ENCODE measurements at regions not wholly inside any gene's neighbourhood (a gene's known extent, or its start where the extent isn't known, plus 50 kb on each side); places are given as distances from the start of the nearest gene placed in this dataset.
A peak's percentile ranks its signal among the peaks of the same experiment; 100 is the strongest.

DNA sequence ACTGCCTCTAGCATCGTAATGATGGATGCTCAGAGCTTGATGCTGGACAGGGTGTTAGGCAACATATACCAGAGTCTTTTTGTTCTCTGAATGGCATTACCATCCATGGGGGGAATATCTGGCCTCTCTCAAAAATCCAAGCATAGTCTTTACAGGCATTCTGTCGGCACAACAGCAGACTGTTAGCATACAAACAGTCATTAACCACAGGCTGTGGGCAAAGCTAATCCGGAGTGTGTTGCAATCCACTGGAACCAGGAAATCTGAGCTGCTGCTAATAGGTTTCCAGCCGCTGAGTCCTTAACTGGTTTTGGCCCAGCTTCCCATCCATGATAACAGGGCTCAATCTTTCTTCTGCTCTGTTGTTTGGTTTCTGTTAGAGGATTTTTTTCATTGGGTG is 371.9 kb downstream of the HS3ST3B1 start:
- ATAC-seq = peak; percentile 58; the same call in 2 of the 3 replicates
- TF ChIP-seq ZNF644 (CRISPR knock-in tag; IDR thresholded peaks at IDR 0.05; ENCODE audit: low read depth) = no peak
- no peak for TF ChIP-seq RBFOX2 (IDR thresholded peaks at IDR 0.05; ENCODE audit: low read depth, low read length)
- TF ChIP-seq CEBPB (IDR thresholded peaks at IDR 0.05; ENCODE audit: borderline replicate concordance, low read depth, low read length) = peak; percentile 92
- no peak for TF ChIP-seq ARNT (IDR thresholded peaks at IDR 0.05)
- TF ChIP-seq PHF20 (CRISPR knock-in tag; IDR thresholded peaks at IDR 0.05) = no peak
- TF ChIP-seq ZNF124 (CRISPR knock-in tag; IDR thresholded peaks at IDR 0.05) = no peak
- peak; percentile 51 for TF ChIP-seq CEBPG (CRISPR knock-in tag; IDR thresholded peaks at IDR 0.05)
- TF ChIP-seq ZFP1 (CRISPR knock-in tag; IDR thresholded peaks at IDR 0.05) = no peak
- no peak for TF ChIP-seq ATF1 (CRISPR knock-in tag; IDR thresholded peaks at IDR 0.05)
- TF ChIP-seq ZNF563 (CRISPR knock-in tag; IDR thresholded peaks at IDR 0.05) = no peak
- 32% methylated on average over 3 of the region's 4 CpGs for WGBS (ENCODE audit: low lambda C conversion rate)
- H3K79me2 ChIP-seq (ENCODE audit: insufficient read depth, low read length) = no peaks in the 10 kb centered on the region
- H3K9me3 ChIP-seq (ENCODE audit: low read length) = no peaks in the 10 kb centered on the region
- H3K4me3 ChIP-seq (replicated peaks in 1 of 3; ENCODE audit: insufficient read depth in 1 of 3, low read depth in 2 of 3, low read length in 3 of 3) = no peak overlapping the region
- in situ Hi-C loops (cut with HindIII; ENCODE audit: extremely low pct_ligation_motif_present, low pct_unique_long_range_greater_than_20kb) = no loop called here
- peak; percentile 5 for DNase-seq (ENCODE audit: low spot score)
- H3K9ac ChIP-seq (ENCODE audit: insufficient read depth, low read depth, low read length) = no peak overlapping the region
- intact Hi-C loops (cut with micrococcal nuclease; ENCODE audit: unreplicated experiment) = no loop called here
- no peaks in the 10 kb centered on the region for H3K4me1 ChIP-seq (ENCODE audit: insufficient read depth, low read length)
- no peak overlapping the region for H3K4me2 ChIP-seq (ENCODE audit: low read depth, low read length)
- POLR2A ChIA-PET = no interaction called here
- no TSS peak for BruUV-seq (replicated peaks)
- no peak overlapping the region for H2AFZ ChIP-seq (ENCODE audit: low read length)
- no peaks in the 10 kb centered on the region for H4K20me1 ChIP-seq (ENCODE audit: insufficient read depth, low read length)
- H3K27ac ChIP-seq (ENCODE audit: extremely low read length, insufficient read depth, low read length) = no peak overlapping the region
- H3K36me3 ChIP-seq (replicated peaks in 1 of 2; ENCODE audit: control insufficient read depth in 1 of 2, insufficient read depth in 2 of 2, low read length in 2 of 2) = no peaks in the 10 kb centered on the region
- no peak for FAIRE-seq
- no peaks in the 10 kb centered on the region for H3K27me3 ChIP-seq (ENCODE audit: control insufficient read depth in 1 of 2, insufficient read depth in 2 of 2, low read length in 2 of 2)
- CTCF ChIA-PET (ENCODE audit: low intra/inter-chr PET ratio, low total read pairs) = no interaction called here

DNA sequence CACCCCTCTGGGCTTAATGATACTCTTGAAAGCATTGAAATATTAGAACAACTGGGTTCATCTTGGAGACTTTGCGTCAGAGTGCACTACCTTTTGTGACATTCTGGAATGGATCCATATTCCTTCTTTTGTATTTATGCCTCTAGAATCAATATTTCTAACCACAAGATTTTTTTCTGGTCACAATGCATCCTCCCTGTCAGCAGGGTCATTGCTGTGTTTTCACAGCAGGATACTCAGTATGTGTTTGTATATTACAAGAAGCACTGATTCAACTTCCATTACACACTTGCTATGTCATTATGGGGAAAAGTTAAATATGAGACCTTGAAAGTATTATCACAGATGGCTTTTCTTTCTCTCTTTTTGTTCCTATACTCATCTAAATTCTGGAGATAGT is 370.0 kb downstream of the HS3ST3B1 start:
- BruUV-seq (replicated peaks) = no TSS peak
- H3K4me3 ChIP-seq (replicated peaks in 1 of 3; ENCODE audit: insufficient read depth in 1 of 3, low read depth in 2 of 3, low read length in 3 of 3) = no peak overlapping the region
- no peaks in the 10 kb centered on the region for H3K4me1 ChIP-seq (ENCODE audit: insufficient read depth, low read length)
- no peaks in the 10 kb centered on the region for H3K9me3 ChIP-seq (ENCODE audit: low read length)
- DNase-seq (ENCODE audit: low spot score) (no peak), FAIRE-seq (no peak), ATAC-seq (no peak)
- no peak overlapping the region for H3K27ac ChIP-seq (ENCODE audit: extremely low read length, insufficient read depth, low read length)
- no peak overlapping the region for H3K9ac ChIP-seq (ENCODE audit: insufficient read depth, low read depth, low read length)
- intact Hi-C loops (cut with micrococcal nuclease; ENCODE audit: unreplicated experiment) (no loop called here), in situ Hi-C loops (cut with HindIII; ENCODE audit: extremely low pct_ligation_motif_present, low pct_unique_long_range_greater_than_20kb) (no loop called here)
- no peak overlapping the region for H2AFZ ChIP-seq (ENCODE audit: low read length)
- no peaks in the 10 kb centered on the region for H3K36me3 ChIP-seq (replicated peaks in 1 of 2; ENCODE audit: control insufficient read depth in 1 of 2, insufficient read depth in 2 of 2, low read length in 2 of 2)
- H3K4me2 ChIP-seq (ENCODE audit: low read depth, low read length) = no peak overlapping the region
- ChIA-PET POLR2A (no interaction called here), CTCF (ENCODE audit: low intra/inter-chr PET ratio, low total read pairs) (no interaction called here)
- H4K20me1 ChIP-seq (ENCODE audit: insufficient read depth, low read length) = no peaks in the 10 kb centered on the region
- H3K27me3 ChIP-seq (ENCODE audit: control insufficient read depth in 1 of 2, insufficient read depth in 2 of 2, low read length in 2 of 2) = no peaks in the 10 kb centered on the region
- WGBS (ENCODE audit: low lambda C conversion rate) = 76% methylated on average over 1 of the region's 1 CpG
- no peaks in the 10 kb centered on the region for H3K79me2 ChIP-seq (ENCODE audit: insufficient read depth, low read length)
- TF ChIP-seq, protein P1, sequence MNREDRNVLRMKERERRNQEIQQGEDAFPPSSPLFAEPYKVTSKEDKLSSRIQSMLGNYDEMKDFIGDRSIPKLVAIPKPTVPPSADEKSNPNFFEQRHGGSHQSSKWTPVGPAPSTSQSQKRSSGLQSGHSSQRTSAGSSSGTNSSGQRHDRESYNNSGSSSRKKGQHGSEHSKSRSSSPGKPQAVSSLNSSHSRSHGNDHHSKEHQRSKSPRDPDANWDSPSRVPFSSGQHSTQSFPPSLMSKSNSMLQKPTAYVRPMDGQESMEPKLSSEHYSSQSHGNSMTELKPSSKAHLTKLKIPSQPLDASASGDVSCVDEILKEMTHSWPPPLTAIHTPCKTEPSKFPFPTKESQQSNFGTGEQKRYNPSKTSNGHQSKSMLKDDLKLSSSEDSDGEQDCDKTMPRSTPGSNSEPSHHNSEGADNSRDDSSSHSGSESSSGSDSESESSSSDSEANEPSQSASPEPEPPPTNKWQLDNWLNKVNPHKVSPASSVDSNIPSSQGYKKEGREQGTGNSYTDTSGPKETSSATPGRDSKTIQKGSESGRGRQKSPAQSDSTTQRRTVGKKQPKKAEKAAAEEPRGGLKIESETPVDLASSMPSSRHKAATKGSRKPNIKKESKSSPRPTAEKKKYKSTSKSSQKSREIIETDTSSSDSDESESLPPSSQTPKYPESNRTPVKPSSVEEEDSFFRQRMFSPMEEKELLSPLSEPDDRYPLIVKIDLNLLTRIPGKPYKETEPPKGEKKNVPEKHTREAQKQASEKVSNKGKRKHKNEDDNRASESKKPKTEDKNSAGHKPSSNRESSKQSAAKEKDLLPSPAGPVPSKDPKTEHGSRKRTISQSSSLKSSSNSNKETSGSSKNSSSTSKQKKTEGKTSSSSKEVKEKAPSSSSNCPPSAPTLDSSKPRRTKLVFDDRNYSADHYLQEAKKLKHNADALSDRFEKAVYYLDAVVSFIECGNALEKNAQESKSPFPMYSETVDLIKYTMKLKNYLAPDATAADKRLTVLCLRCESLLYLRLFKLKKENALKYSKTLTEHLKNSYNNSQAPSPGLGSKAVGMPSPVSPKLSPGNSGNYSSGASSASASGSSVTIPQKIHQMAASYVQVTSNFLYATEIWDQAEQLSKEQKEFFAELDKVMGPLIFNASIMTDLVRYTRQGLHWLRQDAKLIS (CRISPR knock-in tag; IDR thresholded peaks at IDR 0.05) = no peak
- no peak for TF ChIP-seq KLF13 (CRISPR knock-in tag; IDR thresholded peaks at IDR 0.05)
- TF ChIP-seq BCL6 (CRISPR knock-in tag; IDR thresholded peaks at IDR 0.05) = no peak
- no peak for TF ChIP-seq ZMYM4 (CRISPR knock-in tag; IDR thresholded peaks at IDR 0.05)
- TF ChIP-seq, protein P2, sequence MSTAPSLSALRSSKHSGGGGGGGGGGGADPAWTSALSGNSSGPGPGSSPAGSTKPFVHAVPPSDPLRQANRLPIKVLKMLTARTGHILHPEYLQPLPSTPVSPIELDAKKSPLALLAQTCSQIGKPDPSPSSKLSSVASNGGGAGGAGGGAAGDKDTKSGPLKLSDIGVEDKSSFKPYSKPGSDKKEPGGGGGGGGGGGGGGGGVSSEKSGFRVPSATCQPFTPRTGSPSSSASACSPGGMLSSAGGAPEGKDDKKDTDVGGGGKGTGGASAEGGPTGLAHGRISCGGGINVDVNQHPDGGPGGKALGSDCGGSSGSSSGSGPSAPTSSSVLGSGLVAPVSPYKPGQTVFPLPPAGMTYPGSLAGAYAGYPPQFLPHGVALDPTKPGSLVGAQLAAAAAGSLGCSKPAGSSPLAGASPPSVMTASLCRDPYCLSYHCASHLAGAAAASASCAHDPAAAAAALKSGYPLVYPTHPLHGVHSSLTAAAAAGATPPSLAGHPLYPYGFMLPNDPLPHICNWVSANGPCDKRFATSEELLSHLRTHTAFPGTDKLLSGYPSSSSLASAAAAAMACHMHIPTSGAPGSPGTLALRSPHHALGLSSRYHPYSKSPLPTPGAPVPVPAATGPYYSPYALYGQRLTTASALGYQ (CRISPR knock-in tag; IDR thresholded peaks at IDR 0.05) = no peak
- no peak for TF ChIP-seq ZNF431 (CRISPR knock-in tag; IDR thresholded peaks at IDR 0.05; ENCODE audit: borderline replicate concordance, low read depth)
- no peak for TF ChIP-seq RCOR2 (CRISPR knock-in tag; IDR thresholded peaks at IDR 0.05)
- TF ChIP-seq, protein P3, sequence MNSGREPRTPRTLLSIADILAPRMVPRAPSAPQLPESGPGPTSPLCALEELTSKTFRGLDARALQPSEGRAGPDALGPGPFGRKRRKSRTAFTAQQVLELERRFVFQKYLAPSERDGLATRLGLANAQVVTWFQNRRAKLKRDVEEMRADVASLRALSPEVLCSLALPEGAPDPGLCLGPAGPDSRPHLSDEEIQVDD (CRISPR knock-in tag; IDR thresholded peaks at IDR 0.05; ENCODE audit: borderline replicate concordance) = no peak

Data from HepG2 (cell line).